Tibial artery (tissue), 4 donors: ENCODE measurements at regions not wholly inside any gene's neighbourhood (a gene's known extent, or its start where the extent isn't known, plus 50 kb on each side); places are given as distances from the start of the nearest gene placed in this dataset.
A peak's percentile ranks its signal among the peaks of the same experiment; 100 is the strongest.

Experiments
- DNase-seq, 2 donors: peaks; one replicate each; pipeline ENCODE4 v3.0.0-alpha.2; 2019
- H3K27ac ChIP-seq, 2 donors: fragments of 200-600 bp; sonication (generic) in 1 of 2; 1 replicate in 1 of 2; 2 replicates in 1 of 2; pipeline ENCODE4 v1.5.1; 2018 to 2019; ENCODE audit warnings: mild to moderate bottlenecking in 1 of 2
- H3K27me3 ChIP-seq, 2 donors: fragments of 200-600 bp; sonication (generic) in 1 of 2; one replicate each; pipeline versions ENCODE4 v1.5.1 to v1.6.0; 2016 to 2019
- H3K36me3 ChIP-seq, 3 donors: fragments of 200-600 bp; sonication (generic) in 2 of 3; one replicate each; pipeline ENCODE4 v1.5.1; 2016 to 2019; ENCODE audit warnings: mild to moderate bottlenecking in 2 of 3
- H3K4me1 ChIP-seq, 4 donors: fragments of 200-600 bp; sonication (generic) in 2 of 4; 1 replicate in 3 of 4; 2 replicates in 1 of 4; pipeline ENCODE4 v1.5.1; 2016 to 2019
- H3K4me3 ChIP-seq, 2 donors: fragments of 200-600 bp; sonication (generic) in 1 of 2; 1 replicate in 1 of 2; 2 replicates in 1 of 2; pipeline ENCODE4 v1.5.1; 2018 to 2019; ENCODE audit warnings: mild to moderate bottlenecking in 2 of 2
- H3K9me3 ChIP-seq, 3 donors: fragments of 200-600 bp; sonication (generic) in 1 of 3; one replicate each; pipeline ENCODE4 v1.5.1; 2016 to 2019
- intact Hi-C: fragments of 100-400 bp; cut with DNase I; formaldehyde crosslinking; loops from one replicate; pipeline ENCODE4 v1.15.0; 2023; ENCODE audit warnings: low total_unique reads
- TF ChIP-seq, protein P1 (sequence below), 2 experiments: fragments of 200-600 bp in 1 of 2; fragments of 450-650 bp in 1 of 2; IDR thresholded peaks; one replicate each; pipeline ENCODE4 v1.5.1; 2017 to 2019; ENCODE audit warnings: antibody characterized with exemption in 2 of 2, mild to moderate bottlenecking in 1 of 2, moderate library complexity in 1 of 2

DNA sequence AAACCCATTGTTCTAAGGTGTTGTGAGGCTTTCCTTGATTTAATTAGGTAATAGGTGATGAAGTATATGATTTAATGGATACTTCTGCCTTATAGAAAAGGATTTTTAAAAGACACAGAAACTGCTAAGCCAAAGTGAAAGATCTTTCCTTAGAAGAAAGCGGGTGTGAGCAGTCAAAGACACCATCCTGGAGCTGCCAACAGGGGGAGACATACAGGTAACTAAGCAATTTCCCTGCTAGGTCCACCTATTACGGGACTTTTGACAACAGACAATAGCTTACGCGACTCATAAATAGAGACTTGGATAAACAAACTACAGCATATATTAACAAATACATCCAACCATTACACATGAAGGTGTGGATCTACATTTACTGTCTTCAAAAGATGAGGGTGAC is 669.5 kb downstream of the SQOR start:
- TF ChIP-seq, protein P1, sequence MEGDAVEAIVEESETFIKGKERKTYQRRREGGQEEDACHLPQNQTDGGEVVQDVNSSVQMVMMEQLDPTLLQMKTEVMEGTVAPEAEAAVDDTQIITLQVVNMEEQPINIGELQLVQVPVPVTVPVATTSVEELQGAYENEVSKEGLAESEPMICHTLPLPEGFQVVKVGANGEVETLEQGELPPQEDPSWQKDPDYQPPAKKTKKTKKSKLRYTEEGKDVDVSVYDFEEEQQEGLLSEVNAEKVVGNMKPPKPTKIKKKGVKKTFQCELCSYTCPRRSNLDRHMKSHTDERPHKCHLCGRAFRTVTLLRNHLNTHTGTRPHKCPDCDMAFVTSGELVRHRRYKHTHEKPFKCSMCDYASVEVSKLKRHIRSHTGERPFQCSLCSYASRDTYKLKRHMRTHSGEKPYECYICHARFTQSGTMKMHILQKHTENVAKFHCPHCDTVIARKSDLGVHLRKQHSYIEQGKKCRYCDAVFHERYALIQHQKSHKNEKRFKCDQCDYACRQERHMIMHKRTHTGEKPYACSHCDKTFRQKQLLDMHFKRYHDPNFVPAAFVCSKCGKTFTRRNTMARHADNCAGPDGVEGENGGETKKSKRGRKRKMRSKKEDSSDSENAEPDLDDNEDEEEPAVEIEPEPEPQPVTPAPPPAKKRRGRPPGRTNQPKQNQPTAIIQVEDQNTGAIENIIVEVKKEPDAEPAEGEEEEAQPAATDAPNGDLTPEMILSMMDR (IDR thresholded peaks at IDR 0.05) = no peak
- intact Hi-C loops = no loop called here
- DNase-seq = no peak
- no peaks in the 10 kb centered on the region for H3K4me1 ChIP-seq
- H3K27me3 ChIP-seq = peaks cover 0 to 4% of the 10 kb centered on the region in 2 donors
- no peaks in the 10 kb centered on the region for H3K9me3 ChIP-seq
- no peaks in the 10 kb centered on the region for H3K36me3 ChIP-seq
- H3K27ac ChIP-seq = no peak overlapping the region
- no peak overlapping the region for H3K4me3 ChIP-seq

- TF ChIP-seq, protein P1 (IDR thresholded peaks at IDR 0.05) = no peak
- DNase-seq = no peak
- intact Hi-C loops = no loop called here
Observed at GRCh38 chr15:46307746-46308145, 672.9 kb downstream of the SQOR start.

GRCh38 chr15:46309914-46310313 is 675.1 kb downstream of the SQOR start:
- H3K27ac ChIP-seq = no peak overlapping the region

More at GRCh38 chr15:46307746-46308145, 672.9 kb downstream of the SQOR start:
- H3K4me1 ChIP-seq = no peaks in the 10 kb centered on the region
- H3K27ac ChIP-seq = no peak overlapping the region
- peaks cover 0 to 4% of the 10 kb centered on the region in 2 donors for H3K27me3 ChIP-seq
- H3K36me3 ChIP-seq = no peaks in the 10 kb centered on the region
- H3K9me3 ChIP-seq = no peaks in the 10 kb centered on the region
- no peak overlapping the region for H3K4me3 ChIP-seq

DNA sequence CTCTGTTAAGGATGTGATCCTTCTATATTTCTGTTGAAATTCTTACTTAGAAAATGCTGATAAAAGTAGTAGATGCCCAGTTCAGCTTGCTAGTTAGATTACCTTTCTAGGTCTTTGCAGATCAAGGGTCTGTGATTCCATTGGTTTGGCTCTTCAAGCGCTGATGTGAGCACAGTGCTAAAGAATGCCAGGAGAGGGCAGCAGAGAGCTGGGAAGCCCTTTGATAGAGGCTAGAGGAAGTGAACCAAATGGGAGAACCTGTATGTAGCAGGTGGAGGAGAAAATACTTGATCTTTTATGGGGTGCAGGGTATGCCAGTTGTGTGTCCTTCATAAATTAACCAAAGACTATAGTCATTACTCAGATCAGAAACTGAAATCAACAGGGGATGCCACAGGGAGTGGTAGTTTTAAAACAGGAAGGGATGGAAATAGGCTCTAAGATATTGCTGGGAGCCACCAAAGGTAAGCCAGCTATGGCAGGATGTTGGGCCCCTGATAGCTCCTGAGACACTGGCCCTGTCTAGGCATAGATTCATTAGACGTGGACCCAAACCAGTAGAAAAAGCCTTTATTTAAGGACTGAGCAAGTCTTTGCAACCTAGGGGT is 677.4 kb downstream of the SQOR start:
- Histone ChIP-seq H3K9me3 (no peaks in the 10 kb centered on the region), H3K4me1 (no peaks in the 10 kb centered on the region), H3K27me3 (no peaks in the 10 kb centered on the region), H3K4me3 (no peak overlapping the region), H3K36me3 (no peaks in the 10 kb centered on the region), H3K27ac (no peak overlapping the region)
- intact Hi-C loops = no loop called here
- TF ChIP-seq, protein P1 (IDR thresholded peaks at IDR 0.05) = peak; percentile 78 to 83
- peak; percentile 70 to 76 for DNase-seq

More at GRCh38 chr15:46309914-46310313, 675.1 kb downstream of the SQOR start:
- intact Hi-C loops = no loop called here
- Histone ChIP-seq H3K4me1 (no peaks in the 10 kb centered on the region), H3K9me3 (no peaks in the 10 kb centered on the region), H3K36me3 (no peaks in the 10 kb centered on the region), H3K27me3 (peaks cover 0 to 4% of the 10 kb centered on the region in 2 donors), H3K4me3 (no peak overlapping the region)
- no peak for DNase-seq
- TF ChIP-seq, protein P1 (IDR thresholded peaks at IDR 0.05) = no peak

DNA sequence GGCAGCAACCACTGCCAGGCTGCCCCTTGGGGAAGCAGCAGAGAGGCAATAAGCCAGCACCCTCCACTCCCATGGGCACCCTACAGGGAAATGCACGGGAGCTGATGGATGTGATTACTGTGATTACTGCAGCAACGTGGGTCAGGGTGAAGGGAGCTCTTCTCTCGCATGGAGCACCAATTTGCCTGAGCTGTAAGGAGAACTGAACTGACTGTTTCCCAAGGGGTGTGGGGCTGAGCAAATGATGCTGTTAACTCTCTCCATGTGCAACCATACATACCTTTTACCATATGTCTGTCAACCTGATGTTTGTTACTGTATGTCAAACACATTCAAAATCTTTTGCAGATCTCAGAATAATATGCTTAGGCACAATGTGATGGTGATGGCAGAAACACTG is 680.6 kb downstream of the SQOR start:
- no peak overlapping the region for H3K27ac ChIP-seq
- H3K27me3 ChIP-seq = no peaks in the 10 kb centered on the region
- no peaks in the 10 kb centered on the region for H3K9me3 ChIP-seq
- intact Hi-C loops = no loop called here
- no peak for DNase-seq
- H3K4me3 ChIP-seq = no peak overlapping the region
- TF ChIP-seq, protein P1 (IDR thresholded peaks at IDR 0.05) = no peak
- H3K4me1 ChIP-seq = no peaks in the 10 kb centered on the region
- no peaks in the 10 kb centered on the region for H3K36me3 ChIP-seq

DNA sequence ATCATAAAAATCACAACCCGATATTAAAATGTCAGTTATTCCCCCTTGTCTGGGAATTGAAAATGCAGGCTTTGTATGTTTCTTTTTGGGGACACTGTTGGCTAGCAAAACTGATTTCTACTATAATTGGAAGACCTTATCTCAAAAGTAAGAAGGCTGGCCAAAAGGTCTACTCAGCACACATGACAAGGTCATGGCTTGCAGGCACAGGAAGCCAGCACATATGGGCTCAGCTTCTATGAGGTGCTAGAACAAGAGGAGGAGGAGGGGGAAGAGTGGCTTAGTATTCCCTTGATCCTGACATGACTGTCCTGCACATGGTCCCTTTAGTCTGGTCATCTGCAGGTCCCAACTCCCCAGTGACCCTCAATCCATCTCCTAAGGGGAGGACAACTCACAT is 681.2 kb downstream of the SQOR start:
- Histone ChIP-seq H3K4me1 (no peaks in the 10 kb centered on the region), H3K9me3 (no peaks in the 10 kb centered on the region), H3K27ac (no peak overlapping the region), H3K27me3 (no peaks in the 10 kb centered on the region), H3K4me3 (no peak overlapping the region), H3K36me3 (no peaks in the 10 kb centered on the region)
- TF ChIP-seq, protein P1 (IDR thresholded peaks at IDR 0.05) = no peak
- no peak for DNase-seq
- intact Hi-C loops = no loop called here
